Osteoblast (primary cell): ENCODE measurements at regions not wholly inside any gene's neighbourhood (a gene's known extent, or its start where the extent isn't known, plus 50 kb on each side); places are given as distances from the start of the nearest gene placed in this dataset.

Experiments
- DNase-seq: peaks from one replicate; pipeline ENCODE4 v3.0.0; 2011; ENCODE audit warnings: low spot score, mixed read lengths; ENCODE audit not compliant: insufficient read length; ENCODE audit errors: missing footprints
- H2AFZ ChIP-seq: 2 replicates; pipeline ENCODE4 v1.6.0; 2011; ENCODE audit warnings: mild to moderate bottlenecking, low read length
- H3K27ac ChIP-seq: 2 replicates; pipeline ENCODE4 v1.5.1; 2011; ENCODE audit warnings: mild to moderate bottlenecking, low read depth, low read length, moderate library complexity
- H3K27me3 ChIP-seq: 2 replicates; pipeline ENCODE4 v1.6.0; 2012; ENCODE audit warnings: mild to moderate bottlenecking, control low read depth, inconsistent platforms, low read length, moderate library complexity; ENCODE audit not compliant: insufficient read depth
- H3K36me3 ChIP-seq: 2 replicates; pipeline ENCODE4 v1.5.1; 2011; ENCODE audit warnings: mild to moderate bottlenecking, low read length, control low read depth, moderate library complexity; ENCODE audit not compliant: insufficient read depth
- H3K4me1 ChIP-seq: 2 replicates; pipeline ENCODE4 v1.5.1; 2011; ENCODE audit warnings: mild to moderate bottlenecking, low read length, control low read depth, moderate library complexity; ENCODE audit not compliant: insufficient read depth
- H3K4me2 ChIP-seq: 2 replicates; pipeline ENCODE4 v1.6.0; 2011; ENCODE audit warnings: mild to moderate bottlenecking, low read length; ENCODE audit not compliant: insufficient read depth
- H3K4me3 ChIP-seq: fragments of 200-600 bp; sonication (generic); 3 replicates; pipeline ENCODE4 v1.5.1; 2012; ENCODE audit warnings: mild to moderate bottlenecking, low read length, inconsistent platforms; ENCODE audit not compliant: insufficient read depth
- H3K79me2 ChIP-seq: 2 replicates; pipeline ENCODE4 v1.6.0; 2012; ENCODE audit warnings: mild to moderate bottlenecking, low read length, control low read depth, inconsistent platforms; ENCODE audit not compliant: insufficient read depth
- H3K9me3 ChIP-seq: 2 replicates; pipeline ENCODE4 v1.5.1; 2011; ENCODE audit warnings: low read depth, low read length, control low read depth
- H4K20me1 ChIP-seq: 2 replicates; pipeline ENCODE4 v1.6.0; 2012; ENCODE audit warnings: mild to moderate bottlenecking, low read length, control low read depth; ENCODE audit not compliant: insufficient read depth
- CTCF ChIP-seq: IDR thresholded peaks from 2 replicates; pipeline ENCODE4 v1.5.1; 2011; ENCODE audit warnings: mild to moderate bottlenecking, low read depth, low read length, moderate library complexity; ENCODE audit errors: extremely low read depth

GRCh38 chr10:112057072-112057471, 126.5 kb downstream of the GPAM start:
- no peak for DNase-seq
- H3K36me3 ChIP-seq, result no peaks in the 10 kb centered on the region
- no peaks in the 10 kb centered on the region for H3K9me3 ChIP-seq
- H3K4me2 ChIP-seq, result no peak overlapping the region
- H3K4me1 ChIP-seq, result no peaks in the 10 kb centered on the region
- H3K27me3 ChIP-seq, result no peaks in the 10 kb centered on the region
- H3K27ac ChIP-seq, result no peak overlapping the region
- H3K79me2 ChIP-seq, result no peaks in the 10 kb centered on the region
- no peak overlapping the region for H2AFZ ChIP-seq
- TF ChIP-seq CTCF, result no peak
- H3K4me3 ChIP-seq, result no peak overlapping the region
- no peaks in the 10 kb centered on the region for H4K20me1 ChIP-seq

GRCh38 chr10:112059220-112059619, 124.3 kb downstream of the GPAM start:
- Histone ChIP-seq H3K4me1 (no peaks in the 10 kb centered on the region), H2AFZ (no peak overlapping the region), H3K4me3 (no peak overlapping the region), H3K27ac (no peak overlapping the region), H3K36me3 (no peaks in the 10 kb centered on the region), H3K79me2 (no peaks in the 10 kb centered on the region), H3K27me3 (no peaks in the 10 kb centered on the region), H4K20me1 (no peaks in the 10 kb centered on the region), H3K4me2 (no peak overlapping the region), H3K9me3 (no peaks in the 10 kb centered on the region)
- no peak for DNase-seq
- TF ChIP-seq CTCF, result no peak

- H3K36me3 ChIP-seq, result no peaks in the 10 kb centered on the region
- no peaks in the 10 kb centered on the region for H3K9me3 ChIP-seq
- H3K4me1 ChIP-seq, result no peaks in the 10 kb centered on the region
- no peak for DNase-seq
- H4K20me1 ChIP-seq, result no peaks in the 10 kb centered on the region
- no peak overlapping the region for H3K27ac ChIP-seq
- no peak for TF ChIP-seq CTCF
- no peak overlapping the region for H3K4me3 ChIP-seq
- no peaks in the 10 kb centered on the region for H3K79me2 ChIP-seq
- H2AFZ ChIP-seq, result no peak overlapping the region
- no peaks in the 10 kb centered on the region for H3K27me3 ChIP-seq
- no peak overlapping the region for H3K4me2 ChIP-seq
Measured at GRCh38 chr10:112071596-112072133, 111.9 kb downstream of the GPAM start.

- no peak for TF ChIP-seq CTCF
- no peak overlapping the region for H2AFZ ChIP-seq
Measured at GRCh38 chr10:112078003-112078402, 105.6 kb downstream of the GPAM start.

More at GRCh38 chr10:112078003-112078402, 105.6 kb downstream of the GPAM start:
- DNase-seq, result no peak
- Histone ChIP-seq H3K27me3 (no peaks in the 10 kb centered on the region), H3K4me2 (no peak overlapping the region), H3K9me3 (no peaks in the 10 kb centered on the region), H3K36me3 (no peaks in the 10 kb centered on the region), H4K20me1 (no peaks in the 10 kb centered on the region), H3K4me3 (no peak overlapping the region), H3K79me2 (no peaks in the 10 kb centered on the region), H3K4me1 (no peaks in the 10 kb centered on the region), H3K27ac (no peak overlapping the region)
